Left renal pelvis (tissue), 4 donors: ENCODE measurements at regions not wholly inside any gene's neighbourhood (a gene's known extent, or its start where the extent isn't known, plus 50 kb on each side); places are given as distances from the start of the nearest gene placed in this dataset.

Experiments used
- DNase-seq, 4 donors: peaks; one replicate each; pipeline ENCODE4 v3.0.0-alpha.2; 2013; ENCODE audit warnings: low read depth in 4 of 4, low spot score in 3 of 4

- no peak for DNase-seq
Measured at GRCh38 chr9:12930906-12931305, 156.1 kb downstream of the LURAP1L start.

- DNase-seq, result no peak
Measured at GRCh38 chr9:12933957-12934356, 159.1 kb downstream of the LURAP1L start.

GRCh38 chr9:12934545-12935272 is 159.9 kb downstream of the LURAP1L start:
- DNase-seq, result no peak

- no peak for DNase-seq
Measured at GRCh38 chr9:12935714-12936113, 160.9 kb downstream of the LURAP1L start.

- DNase-seq, result no peak
Measured at GRCh38 chr9:12954441-12954840, 179.6 kb downstream of the LURAP1L start.

GRCh38 chr9:12955510-12956163 is 180.8 kb downstream of the LURAP1L start:
- no peak for DNase-seq

GRCh38 chr9:12956261-12956660 is 181.4 kb downstream of the LURAP1L start:
- no peak for DNase-seq

- DNase-seq, result no peak
Measured at GRCh38 chr9:12956805-12957204, 182.0 kb downstream of the LURAP1L start.

GRCh38 chr9:12958279-12958678 is 183.5 kb downstream of the LURAP1L start:
- no peak for DNase-seq

GRCh38 chr9:12958708-12959107 is 183.9 kb downstream of the LURAP1L start:
- DNase-seq, result no peak

- DNase-seq, result no peak
Measured at GRCh38 chr9:12961276-12961809, 186.5 kb downstream of the LURAP1L start.

GRCh38 chr9:12963537-12963936 is 188.7 kb downstream of the LURAP1L start:
- no peak for DNase-seq

- no peak for DNase-seq
Measured at GRCh38 chr9:12964271-12964670, 189.5 kb downstream of the LURAP1L start.

GRCh38 chr9:12965303-12965702 is 190.5 kb downstream of the LURAP1L start:
- DNase-seq, result no peak

- no peak for DNase-seq
Measured at GRCh38 chr9:12968093-12968492, 193.3 kb downstream of the LURAP1L start.

- DNase-seq, result no peak
Measured at GRCh38 chr9:12972608-12973589, 198.1 kb downstream of the LURAP1L start.

GRCh38 chr9:12973710-12974109 is 198.9 kb downstream of the LURAP1L start:
- no peak for DNase-seq

GRCh38 chr9:12974671-12975070 is 199.9 kb downstream of the LURAP1L start:
- no peak for DNase-seq

- DNase-seq, result no peak
Measured at GRCh38 chr9:12975496-12975895, 200.7 kb downstream of the LURAP1L start.

- no peak for DNase-seq
Measured at GRCh38 chr9:12980085-12980851, 205.4 kb downstream of the LURAP1L start.
